Upper lobe of right lung (tissue), 1 donor: ENCODE measurements at regions not wholly inside any gene's neighbourhood (a gene's known extent, or its start where the extent isn't known, plus 50 kb on each side); places are given as distances from the start of the nearest gene placed in this dataset.

Source experiments
- ATAC-seq: fragments of 200-7000 bp; cut with Tn5 transposase; one replicate; pipeline ENCODE4 v1.9.1; 2020; ENCODE audit warnings: mild to moderate bottlenecking, moderate library complexity
- DNase-seq: peaks from one replicate; pipeline ENCODE4 v3.0.0-alpha.2; 2020
- H3K27ac ChIP-seq: fragments of 200-600 bp; one replicate; pipeline ENCODE4 v1.8.0; 2022
- H3K27me3 ChIP-seq: fragments of 200-600 bp; one replicate; pipeline ENCODE4 v1.8.0; 2022; ENCODE audit warnings: mild to moderate bottlenecking
- H3K36me3 ChIP-seq: fragments of 200-600 bp; one replicate; pipeline ENCODE4 v1.8.0; 2022
- H3K4me1 ChIP-seq: fragments of 200-600 bp; one replicate; pipeline ENCODE4 v1.8.0; 2022
- H3K4me3 ChIP-seq: fragments of 200-600 bp; one replicate; pipeline ENCODE4 v1.8.0; 2022; ENCODE audit warnings: mild to moderate bottlenecking
- H3K9me3 ChIP-seq: fragments of 200-600 bp; one replicate; pipeline ENCODE4 v1.8.0; 2022
- CTCF ChIP-seq: fragments of 200-600 bp; IDR thresholded peaks from one replicate; pipeline ENCODE4 v1.8.0; 2022; ENCODE audit warnings: antibody characterized with exemption
- intact Hi-C: fragments of 100-400 bp; cut with DNase I; formaldehyde crosslinking; loops from one replicate; pipeline ENCODE4 v1.11.0; 2022
- donor health status: DM: no; HTN: yes; CAD: no; lungs with severe emphysema.

GRCh38 chr6:78570044-78570443, 297.3 kb upstream of the IRAK1BP1 start:
- no peaks in the 10 kb centered on the region for H3K4me1 ChIP-seq
- TF ChIP-seq CTCF: no peak
- H3K4me3 ChIP-seq: no peak overlapping the region
- intact Hi-C loops: no loop called here
- DNase-seq (no peak), ATAC-seq (no peak)
- no peaks in the 10 kb centered on the region for H3K9me3 ChIP-seq
- no peak overlapping the region for H3K27ac ChIP-seq
- no peaks in the 10 kb centered on the region for H3K27me3 ChIP-seq
- no peaks in the 10 kb centered on the region for H3K36me3 ChIP-seq

GRCh38 chr6:78577585-78577984, 289.8 kb upstream of the IRAK1BP1 start:
- no peaks in the 10 kb centered on the region for H3K27me3 ChIP-seq
- no peak overlapping the region for H3K4me3 ChIP-seq
- no peak overlapping the region for H3K27ac ChIP-seq
- TF ChIP-seq CTCF: no peak
- intact Hi-C loops: no loop called here
- ATAC-seq (no peak), DNase-seq (no peak)
- H3K9me3 ChIP-seq: no peaks in the 10 kb centered on the region
- H3K36me3 ChIP-seq: no peaks in the 10 kb centered on the region
- no peaks in the 10 kb centered on the region for H3K4me1 ChIP-seq

GRCh38 chr6:78578430-78578829, 288.9 kb upstream of the IRAK1BP1 start:
- Histone ChIP-seq H3K4me1 (no peaks in the 10 kb centered on the region), H3K27ac (no peak overlapping the region), H3K36me3 (no peaks in the 10 kb centered on the region), H3K27me3 (no peaks in the 10 kb centered on the region), H3K4me3 (no peak overlapping the region), H3K9me3 (no peaks in the 10 kb centered on the region)
- DNase-seq (no peak), ATAC-seq (no peak)
- TF ChIP-seq CTCF: no peak
- intact Hi-C loops: no loop called here

GRCh38 chr6:78580923-78581322, 286.4 kb upstream of the IRAK1BP1 start:
- ATAC-seq (no peak), DNase-seq (no peak)
- Histone ChIP-seq H3K4me3 (no peak overlapping the region), H3K36me3 (no peaks in the 10 kb centered on the region), H3K9me3 (no peaks in the 10 kb centered on the region), H3K27me3 (no peaks in the 10 kb centered on the region), H3K27ac (no peak overlapping the region), H3K4me1 (no peaks in the 10 kb centered on the region)
- intact Hi-C loops: no loop called here
- no peak for TF ChIP-seq CTCF

- H3K9me3 ChIP-seq: no peaks in the 10 kb centered on the region
- H3K36me3 ChIP-seq: no peaks in the 10 kb centered on the region
- no peaks in the 10 kb centered on the region for H3K4me1 ChIP-seq
- TF ChIP-seq CTCF: no peak
- no peak overlapping the region for H3K4me3 ChIP-seq
- H3K27me3 ChIP-seq: no peaks in the 10 kb centered on the region
- intact Hi-C loops: no loop called here
- DNase-seq (no peak), ATAC-seq (no peak)
- H3K27ac ChIP-seq: no peak overlapping the region
Measured at GRCh38 chr6:78583079-78583478, 284.3 kb upstream of the IRAK1BP1 start.

GRCh38 chr6:78589436-78589835, 277.9 kb upstream of the IRAK1BP1 start:
- H3K4me3 ChIP-seq: no peak overlapping the region
- H3K36me3 ChIP-seq: no peaks in the 10 kb centered on the region
- H3K4me1 ChIP-seq: no peaks in the 10 kb centered on the region
- no peak for TF ChIP-seq CTCF
- no peaks in the 10 kb centered on the region for H3K9me3 ChIP-seq
- intact Hi-C loops: no loop called here
- no peaks in the 10 kb centered on the region for H3K27me3 ChIP-seq
- ATAC-seq: no peak
- no peak overlapping the region for H3K27ac ChIP-seq
- no peak for DNase-seq
